ENCODE measurements at regions not wholly inside any gene's neighbourhood (a gene's known extent, or its start where the extent isn't known, plus 50 kb on each side); places are given as distances from the start of the nearest gene placed in this dataset.
"Not testable (repeated sequence)": the region's sequence is repeated elsewhere in the genome, so short reads cannot be mapped to it uniquely, and the experiment has no call there.

DNA sequence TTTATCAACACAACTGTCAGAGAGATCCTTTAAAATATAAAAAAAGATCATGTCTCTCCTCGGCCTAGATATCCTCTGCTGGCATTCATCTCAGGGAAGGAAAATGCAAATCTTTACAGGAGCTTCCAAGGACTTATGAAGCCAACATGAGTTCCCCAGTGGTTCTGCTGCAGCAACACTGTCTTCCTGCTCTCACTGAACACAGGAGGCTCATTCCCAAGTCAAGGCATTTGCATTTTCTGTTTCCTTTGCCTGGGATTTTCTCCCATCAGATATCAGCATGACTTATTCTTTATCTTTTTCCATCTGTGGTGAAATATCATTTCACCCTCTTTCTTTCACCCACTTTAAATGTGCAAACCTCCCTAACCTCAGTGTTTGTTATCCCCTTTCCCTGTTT is 513.8 kb upstream of the ZP4 start:
- Histone ChIP-seq H3K27ac (no peak overlapping the region), H3K9me3 (replicated peaks in 1 of 11) (no peaks in the 10 kb centered on the region), H3K4me2 (no peak overlapping the region)

DNA sequence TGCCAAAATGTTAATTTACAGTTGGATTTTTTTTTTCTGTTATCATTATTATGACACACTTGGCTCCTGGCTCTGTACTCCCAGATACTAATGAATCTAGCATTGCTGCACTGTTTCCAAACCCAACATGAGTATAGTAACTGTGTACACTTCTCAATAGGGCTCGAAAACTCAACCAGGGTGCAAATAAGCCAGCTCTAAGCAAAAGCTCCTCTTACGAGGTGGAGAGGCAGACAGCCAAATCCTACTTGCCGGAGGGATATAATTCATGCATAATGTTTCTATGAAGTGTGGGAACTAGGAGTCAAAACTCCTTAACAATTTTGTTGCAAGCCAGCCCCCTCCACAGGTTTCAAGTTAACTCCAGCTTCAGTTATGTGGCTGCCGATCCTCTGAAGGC is 510.4 kb upstream of the ZP4 start:
- H3K9me3 ChIP-seq (replicated peaks in 1 of 11): no peaks in the 10 kb centered on the region
- no peaks in the 10 kb centered on the region for H3K27me3 ChIP-seq
- no peaks in the 10 kb centered on the region for H3K4me1 ChIP-seq
- H3K9ac ChIP-seq: no peak overlapping the region
- no peak overlapping the region for H3K27ac ChIP-seq
- H3K4me2 ChIP-seq: no peak overlapping the region
- H4K20me1 ChIP-seq: no peaks in the 10 kb centered on the region
- TF ChIP-seq Cebpa-rat (IDR thresholded peaks at IDR 0.05): no peak
- H3K36me3 ChIP-seq: no peaks in the 10 kb centered on the region
- H3K4me3 ChIP-seq: no peak overlapping the region

More for the DNA sequence above, 513.8 kb upstream of the ZP4 start:
- Histone ChIP-seq H3K4me1 (peaks cover 0 to 6% (median 0%) of the 10 kb centered on the region in 10 experiments; a peak in 6 of 20 replicates), H3K27me3 (no peaks in the 10 kb centered on the region), H3K36me3 (no peaks in the 10 kb centered on the region), H4K20me1 (no peaks in the 10 kb centered on the region), H3K9ac (no peak overlapping the region), H3K4me3 (no peak overlapping the region)
- TF ChIP-seq Cebpa-rat (IDR thresholded peaks at IDR 0.05): no peak

DNA sequence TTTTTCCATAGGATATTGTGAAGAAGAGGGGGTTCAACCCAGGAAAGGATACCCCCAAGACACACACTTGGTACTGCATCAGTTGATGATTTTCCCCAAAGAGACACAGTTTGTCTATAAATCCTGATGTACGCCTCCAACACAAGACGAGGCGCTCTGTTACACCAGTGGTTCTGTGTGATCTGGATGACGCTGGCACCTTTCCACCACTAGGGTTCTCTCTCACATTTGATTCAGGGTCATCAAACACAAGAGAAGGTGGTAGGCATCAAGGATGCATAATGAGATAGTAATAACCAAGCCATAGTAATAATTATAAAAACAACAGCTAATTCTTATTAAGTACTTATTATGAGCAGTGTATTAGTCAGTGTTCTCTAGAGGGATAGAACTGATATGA is 508.8 kb upstream of the ZP4 start:
- Histone ChIP-seq H3K36me3 (no peaks in the 10 kb centered on the region), H3K27ac (no peak overlapping the region), H4K20me1 (no peaks in the 10 kb centered on the region), H3K9ac (no peak overlapping the region), H3K4me1 (no peaks in the 10 kb centered on the region), H3K9me3 (replicated peaks in 1 of 11) (no peaks in the 10 kb centered on the region), H3K4me2 (no peak overlapping the region), H3K27me3 (no peaks in the 10 kb centered on the region), H3K4me3 (no peak overlapping the region)
- no peak for TF ChIP-seq Cebpa-rat (IDR thresholded peaks at IDR 0.05)

DNA sequence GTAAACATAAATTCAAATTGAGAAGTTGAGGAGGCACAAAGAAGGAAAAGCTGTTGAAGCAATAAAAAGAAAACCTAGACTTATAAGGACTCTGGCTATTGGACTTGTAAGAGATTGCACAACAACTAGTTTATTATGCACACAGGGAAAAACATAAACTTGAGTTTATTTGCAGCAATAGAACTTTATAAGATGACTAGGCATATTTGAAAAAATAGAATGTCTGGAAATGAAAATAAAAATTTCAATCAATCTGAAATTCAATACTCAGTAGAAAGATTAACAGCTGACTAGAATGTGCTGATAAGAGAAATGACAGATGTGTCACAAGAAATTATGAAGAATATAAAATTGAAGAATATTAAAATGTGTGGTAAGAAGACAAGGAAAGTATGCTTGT is 505.4 kb upstream of the ZP4 start:
- no peak overlapping the region for H3K27ac ChIP-seq
- H3K4me3 ChIP-seq: no peak overlapping the region
- no peak overlapping the region for H3K9ac ChIP-seq
- H3K4me2 ChIP-seq: no peak overlapping the region
- H3K36me3 ChIP-seq: no peaks in the 10 kb centered on the region
- no peaks in the 10 kb centered on the region for H4K20me1 ChIP-seq
- H3K9me3 ChIP-seq (replicated peaks in 1 of 11): no peaks in the 10 kb centered on the region
- H3K4me1 ChIP-seq: no peaks in the 10 kb centered on the region
- no peak for TF ChIP-seq Cebpa-rat (IDR thresholded peaks at IDR 0.05)
- no peaks in the 10 kb centered on the region for H3K27me3 ChIP-seq

DNA sequence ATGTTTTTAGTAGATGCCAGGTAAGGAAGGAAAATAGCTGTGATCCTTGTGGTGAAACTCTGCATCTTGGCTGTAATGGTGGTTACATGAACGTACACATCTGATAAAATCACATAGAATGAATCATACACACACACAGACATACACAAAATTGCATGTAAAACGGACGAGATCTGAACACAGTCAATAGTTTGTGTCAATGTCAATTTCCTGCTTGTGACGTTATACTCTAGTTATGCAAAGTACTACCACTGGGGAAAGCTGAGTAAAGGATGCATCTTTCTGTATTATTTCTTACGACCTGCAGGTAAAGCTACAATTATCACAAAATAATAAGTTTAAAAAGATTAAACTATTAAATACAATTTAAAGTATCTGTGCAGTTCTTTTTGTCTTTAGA is 493.7 kb upstream of the ZP4 start:
- no peak overlapping the region for H3K9ac ChIP-seq
- H4K20me1 ChIP-seq: no peaks in the 10 kb centered on the region
- H3K4me2 ChIP-seq: no peak overlapping the region
- H3K27me3 ChIP-seq: no peaks in the 10 kb centered on the region
- H3K36me3 ChIP-seq: no peaks in the 10 kb centered on the region
- H3K4me3 ChIP-seq: no peak overlapping the region
- H3K4me1 ChIP-seq: no peaks in the 10 kb centered on the region
- TF ChIP-seq Cebpa-rat (IDR thresholded peaks at IDR 0.05): no peak
- no peak overlapping the region for H3K27ac ChIP-seq
- no peaks in the 10 kb centered on the region for H3K9me3 ChIP-seq (replicated peaks in 1 of 11)

DNA sequence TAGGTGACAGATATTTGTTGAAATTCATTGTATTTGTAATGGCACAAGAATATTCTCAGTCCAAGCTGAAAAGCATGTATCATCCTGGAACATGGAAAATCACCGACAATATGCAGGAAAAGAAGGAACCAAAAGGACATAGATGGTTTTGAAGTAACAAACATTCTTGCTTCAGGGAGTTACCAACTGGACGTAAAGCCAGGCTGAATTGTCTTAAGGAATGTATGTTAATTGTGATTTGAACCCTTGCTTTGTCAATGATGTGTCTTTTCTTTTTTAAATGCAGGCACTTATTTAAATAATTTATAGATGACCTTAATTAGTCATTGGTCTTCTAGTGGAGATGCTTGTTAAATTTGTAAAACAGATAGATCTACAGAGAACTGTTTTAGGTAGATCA is 489.4 kb upstream of the ZP4 start:
- no peaks in the 10 kb centered on the region for H3K4me1 ChIP-seq
- H3K27ac ChIP-seq: no peak overlapping the region
- H3K27me3 ChIP-seq: no peaks in the 10 kb centered on the region
- H3K9me3 ChIP-seq (replicated peaks in 1 of 11): no peaks in the 10 kb centered on the region
- H3K36me3 ChIP-seq: no peaks in the 10 kb centered on the region
- H3K4me2 ChIP-seq: no peak overlapping the region
- H3K4me3 ChIP-seq: no peak overlapping the region
- no peak overlapping the region for H3K9ac ChIP-seq
- H4K20me1 ChIP-seq: no peaks in the 10 kb centered on the region
- TF ChIP-seq Cebpa-rat (IDR thresholded peaks at IDR 0.05): no peak

DNA sequence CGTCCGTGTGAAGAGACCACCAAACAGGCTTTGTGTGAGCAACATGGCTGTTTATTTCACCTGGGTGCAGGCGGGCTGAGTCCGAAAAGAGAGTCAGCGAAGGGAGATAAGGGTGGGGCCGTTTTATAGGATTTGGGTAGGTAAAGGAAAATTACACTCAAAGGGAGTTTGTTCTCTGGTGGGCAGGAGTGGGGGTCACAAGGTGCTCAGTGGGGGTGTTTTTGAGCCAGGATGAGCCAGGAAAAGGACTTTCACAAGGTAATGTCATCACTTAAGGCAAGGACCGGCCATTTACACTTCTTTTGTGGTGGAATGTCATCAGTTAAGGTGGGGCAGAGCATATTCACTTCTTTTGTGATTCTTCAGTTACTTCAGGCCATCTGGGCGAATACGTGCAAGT is 488.7 kb upstream of the ZP4 start:
- not testable (repeated sequence) for H3K27ac ChIP-seq; H3K4me1 ChIP-seq; H3K27me3 ChIP-seq; H3K4me2 ChIP-seq; H3K4me3 ChIP-seq; H3K36me3 ChIP-seq; H3K9me3 ChIP-seq (replicated peaks in 1 of 11); H3K9ac ChIP-seq; H4K20me1 ChIP-seq

DNA sequence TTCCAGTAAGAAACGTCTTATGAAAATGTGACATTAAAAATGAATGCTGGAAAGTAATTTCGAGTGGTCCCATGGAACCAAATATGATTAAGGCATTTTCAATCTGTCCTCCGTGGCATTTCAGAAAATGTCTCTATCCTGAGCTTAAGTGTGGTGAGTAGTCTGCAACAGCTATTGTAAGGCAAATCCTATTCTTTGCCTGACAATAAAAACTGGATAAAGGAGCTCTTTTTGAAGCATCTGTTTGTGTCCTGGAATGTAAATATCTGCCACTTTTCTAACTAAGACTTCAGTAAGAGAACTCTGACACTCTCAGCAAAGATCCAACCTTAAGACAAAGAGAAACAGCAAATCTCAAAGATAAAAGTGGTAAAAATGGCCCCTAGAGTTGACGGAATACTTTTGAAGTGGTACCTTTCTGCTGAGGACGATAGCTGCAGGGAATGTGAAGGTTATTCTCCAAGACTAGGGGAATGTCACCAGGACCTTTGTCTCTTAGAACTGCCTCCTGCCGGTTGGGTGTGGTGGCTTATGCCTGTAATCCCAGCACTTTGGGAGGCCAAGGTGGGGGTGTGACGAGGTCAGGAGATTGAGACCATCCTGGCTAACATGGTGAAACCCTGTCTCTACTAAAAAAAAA is 486.7 kb upstream of the ZP4 start:
- Histone ChIP-seq H3K9me3 (replicated peaks in 1 of 11) (no peaks in the 10 kb centered on the region), H3K9ac (no peak overlapping the region), H3K36me3 (no peaks in the 10 kb centered on the region), H3K4me1 (no peaks in the 10 kb centered on the region), H4K20me1 (no peaks in the 10 kb centered on the region), H3K4me2 (no peak overlapping the region), H3K27ac (no peak overlapping the region), H3K4me3 (no peak overlapping the region), H3K27me3 (no peaks in the 10 kb centered on the region)
- no peak for TF ChIP-seq Cebpa-rat (IDR thresholded peaks at IDR 0.05)

DNA sequence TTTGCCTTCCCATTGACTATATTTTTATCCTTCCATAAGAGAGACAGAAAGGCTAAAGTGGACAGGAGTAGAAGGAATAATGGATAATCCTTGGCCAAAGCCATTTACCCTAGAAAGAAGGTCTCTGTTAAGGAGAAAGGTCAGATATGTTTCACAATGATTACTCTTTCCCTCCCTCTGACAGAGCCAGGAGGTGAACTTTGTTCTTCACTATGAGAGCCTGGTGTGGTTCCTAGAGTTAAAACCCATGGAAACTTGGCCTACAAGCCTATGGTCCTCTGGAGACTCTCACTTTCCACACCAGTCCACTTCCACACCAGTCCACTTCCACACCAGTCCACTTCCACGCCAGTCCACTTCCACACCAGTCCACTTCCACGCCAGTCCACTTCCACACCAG is 479.9 kb upstream of the ZP4 start:
- H3K4me2 ChIP-seq: no peak overlapping the region
- H3K4me3 ChIP-seq: no peak overlapping the region
- no peaks in the 10 kb centered on the region for H3K27me3 ChIP-seq
- no peak for TF ChIP-seq Cebpa-rat (IDR thresholded peaks at IDR 0.05)
- H3K9ac ChIP-seq: no peak overlapping the region
- H3K27ac ChIP-seq: no peak overlapping the region
- no peaks in the 10 kb centered on the region for H3K4me1 ChIP-seq
- no peaks in the 10 kb centered on the region for H3K9me3 ChIP-seq (replicated peaks in 1 of 11)
- no peaks in the 10 kb centered on the region for H3K36me3 ChIP-seq
- H4K20me1 ChIP-seq: no peaks in the 10 kb centered on the region

DNA sequence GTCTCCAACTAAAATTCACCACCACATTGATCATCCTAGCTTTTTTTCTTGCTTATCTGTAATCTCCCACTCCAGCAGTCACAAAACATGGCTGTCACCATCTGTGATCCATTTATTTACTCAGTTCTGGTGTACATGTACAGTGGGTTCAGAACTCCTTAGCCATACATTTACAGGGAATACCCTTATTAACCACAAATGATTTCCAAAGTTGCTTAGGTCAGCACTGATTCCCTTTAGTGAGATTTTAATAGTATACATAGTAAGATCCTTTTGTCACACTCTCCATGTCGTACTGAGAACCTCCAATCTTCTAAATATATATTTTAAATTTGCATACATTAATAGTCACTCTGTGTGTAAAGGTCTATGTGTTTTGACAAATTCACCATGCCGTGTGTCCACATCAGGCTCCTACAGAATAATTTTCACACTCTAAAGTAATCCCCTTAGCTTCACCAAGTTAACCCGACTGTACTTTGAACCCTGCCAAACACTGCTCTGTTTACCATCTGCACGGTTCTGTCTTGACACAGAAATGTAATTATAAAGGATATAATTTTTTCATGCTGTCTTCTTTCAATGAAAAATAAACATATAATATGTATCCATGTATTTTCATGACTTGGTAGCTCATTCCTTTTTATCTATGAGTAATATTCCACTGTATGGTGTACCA is 473.6 kb upstream of the ZP4 start:
- no peak for TF ChIP-seq Cebpa-rat (IDR thresholded peaks at IDR 0.05)
- no peaks in the 10 kb centered on the region for H3K36me3 ChIP-seq

More for the DNA sequence above, 473.6 kb upstream of the ZP4 start:
- no peaks in the 10 kb centered on the region for H4K20me1 ChIP-seq
- H3K4me1 ChIP-seq: no peaks in the 10 kb centered on the region
- H3K4me3 ChIP-seq: no peak overlapping the region
- H3K4me2 ChIP-seq: no peak overlapping the region
- no peaks in the 10 kb centered on the region for H3K9me3 ChIP-seq (replicated peaks in 1 of 11)
- H3K9ac ChIP-seq: no peak overlapping the region
- no peak overlapping the region for H3K27ac ChIP-seq
- H3K27me3 ChIP-seq: no peaks in the 10 kb centered on the region
